Vagina (tissue), 2 donors: ENCODE measurements at regions not wholly inside any gene's neighbourhood (a gene's known extent, or its start where the extent isn't known, plus 50 kb on each side); places are given as distances from the start of the nearest gene placed in this dataset.

Source experiments
- POLR2A ChIP-seq, 2 donors: fragments of 450-650 bp; IDR thresholded peaks; one replicate each; pipeline ENCODE4 v1.6.1; 2017; ENCODE audit warnings: antibody characterized with exemption in 2 of 2, mild to moderate bottlenecking in 2 of 2, moderate library complexity in 2 of 2
- TF ChIP-seq, protein P1 (sequence below), 3 experiments: fragments of 450-650 bp in 2 of 3; fragments of 200-600 bp in 1 of 3; sonication (generic) in 1 of 3; IDR thresholded peaks; one replicate each; pipeline ENCODE4 v1.5.1; 2017 to 2019; ENCODE audit warnings: antibody characterized with exemption in 3 of 3, mild to moderate bottlenecking in 2 of 3, moderate library complexity in 2 of 3

- TF ChIP-seq POLR2A (IDR thresholded peaks at IDR 0.05) = no peak
- TF ChIP-seq, protein P1, sequence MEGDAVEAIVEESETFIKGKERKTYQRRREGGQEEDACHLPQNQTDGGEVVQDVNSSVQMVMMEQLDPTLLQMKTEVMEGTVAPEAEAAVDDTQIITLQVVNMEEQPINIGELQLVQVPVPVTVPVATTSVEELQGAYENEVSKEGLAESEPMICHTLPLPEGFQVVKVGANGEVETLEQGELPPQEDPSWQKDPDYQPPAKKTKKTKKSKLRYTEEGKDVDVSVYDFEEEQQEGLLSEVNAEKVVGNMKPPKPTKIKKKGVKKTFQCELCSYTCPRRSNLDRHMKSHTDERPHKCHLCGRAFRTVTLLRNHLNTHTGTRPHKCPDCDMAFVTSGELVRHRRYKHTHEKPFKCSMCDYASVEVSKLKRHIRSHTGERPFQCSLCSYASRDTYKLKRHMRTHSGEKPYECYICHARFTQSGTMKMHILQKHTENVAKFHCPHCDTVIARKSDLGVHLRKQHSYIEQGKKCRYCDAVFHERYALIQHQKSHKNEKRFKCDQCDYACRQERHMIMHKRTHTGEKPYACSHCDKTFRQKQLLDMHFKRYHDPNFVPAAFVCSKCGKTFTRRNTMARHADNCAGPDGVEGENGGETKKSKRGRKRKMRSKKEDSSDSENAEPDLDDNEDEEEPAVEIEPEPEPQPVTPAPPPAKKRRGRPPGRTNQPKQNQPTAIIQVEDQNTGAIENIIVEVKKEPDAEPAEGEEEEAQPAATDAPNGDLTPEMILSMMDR (IDR thresholded peaks at IDR 0.05) = no peak
These were observed 58.2 kb downstream of the RPRM start for GRCh38 chr2:153420394-153420793.
